Smooth muscle cell (in vitro differentiated cells): ENCODE measurements at regions not wholly inside any gene's neighbourhood (a gene's known extent, or its start where the extent isn't known, plus 50 kb on each side); places are given as distances from the start of the nearest gene placed in this dataset.

Source experiments
- DNase-seq: peaks from one replicate; lab custom pipeline; 2025; ENCODE audit not compliant: unreplicated experiment; lab: John Stamatoyannopoulos, UW
- H2AFZ ChIP-seq: fragments of 200-600 bp; sonication (generic); 2 replicates; pipeline ENCODE4 v1.6.0; 2016; ENCODE audit warnings: antibody characterized with exemption, low read depth, mild to moderate bottlenecking
- H3F3A ChIP-seq: fragments of 200-600 bp; sonication (generic); 2 replicates; pipeline ENCODE4 v1.6.0; 2017; ENCODE audit warnings: antibody characterized with exemption, low read depth
- H3K27ac ChIP-seq: fragments of 200-600 bp; sonication (generic); 2 replicates; pipeline ENCODE4 v1.5.1; 2016; ENCODE audit warnings: low read depth, mild to moderate bottlenecking
- H3K27me3 ChIP-seq: fragments of 200-600 bp; sonication (generic); 2 replicates; pipeline ENCODE4 v1.6.1; 2016; ENCODE audit warnings: low read depth, mild to moderate bottlenecking
- H3K36me3 ChIP-seq: fragments of 200-600 bp; sonication (generic); 2 replicates; pipeline ENCODE4 v1.5.1; 2016; ENCODE audit warnings: low read depth
- H3K4me1 ChIP-seq: fragments of 200-600 bp; sonication (generic); 2 replicates; pipeline ENCODE4 v1.5.1; 2016; ENCODE audit warnings: low read depth
- H3K4me2 ChIP-seq: fragments of 200-600 bp; sonication (generic); 2 replicates; pipeline ENCODE4 v1.6.0; 2016; ENCODE audit warnings: mild to moderate bottlenecking
- H3K4me3 ChIP-seq: fragments of 200-600 bp; sonication (generic); 2 replicates; pipeline ENCODE4 v1.5.1; 2016; ENCODE audit warnings: mild to moderate bottlenecking
- H3K79me2 ChIP-seq: fragments of 200-600 bp; sonication (generic); 2 replicates; pipeline ENCODE4 v1.6.0; 2016; ENCODE audit warnings: low read depth, mild to moderate bottlenecking
- H3K9ac ChIP-seq: fragments of 200-600 bp; sonication (generic); 2 replicates; pipeline ENCODE4 v1.6.0; 2016; ENCODE audit warnings: low read depth
- H3K9me3 ChIP-seq: fragments of 200-600 bp; sonication (generic); replicated peaks from 2 replicates; pipeline ENCODE4 v1.5.1; 2016; ENCODE audit warnings: low read depth
- H4K20me1 ChIP-seq: fragments of 200-600 bp; sonication (generic); 2 replicates; pipeline ENCODE4 v1.6.0; 2016; ENCODE audit warnings: low read depth
- CTCF ChIP-seq: fragments of 200-600 bp; sonication (generic); IDR thresholded peaks from 2 replicates; pipeline ENCODE4 v1.5.1; 2017; ENCODE audit warnings: borderline replicate concordance, mild to moderate bottlenecking, antibody characterized with exemption; ENCODE audit not compliant: insufficient read depth, poor library complexity, severe bottlenecking
- WGBS: methylation state at CpG from one replicate; pipeline ENCODE4 v1.1.7; 2016; ENCODE audit warnings: low lambda C conversion rate; 5-methylcytosine and 5-hydroxymethylcytosine counted together

- Histone ChIP-seq H3K4me3 (no peak overlapping the region), H3K9ac (no peak overlapping the region), H3F3A (no peaks in the 10 kb centered on the region), H4K20me1 (no peaks in the 10 kb centered on the region), H3K79me2 (no peaks in the 10 kb centered on the region), H3K4me2 (no peak overlapping the region), H3K36me3 (no peaks in the 10 kb centered on the region), H3K27me3 (no peaks in the 10 kb centered on the region), H3K9me3 (no peaks in the 10 kb centered on the region), H3K27ac (no peak overlapping the region), H2AFZ (no peak overlapping the region), H3K4me1 (no peaks in the 10 kb centered on the region)
- no peak for DNase-seq
- 79% methylated on average over 1 of the region's 1 CpG for WGBS
- TF ChIP-seq CTCF, result no peak
These were observed 354.6 kb downstream of the FSIP2 start for GRCh38 chr2:186093174-186093573.

GRCh38 chr2:186098821-186099220 lies 360.2 kb downstream of the FSIP2 start:
- Histone ChIP-seq H3K79me2 (no peaks in the 10 kb centered on the region), H3K4me2 (no peak overlapping the region), H3K4me3 (no peak overlapping the region), H3K27me3 (no peaks in the 10 kb centered on the region), H3K9ac (no peak overlapping the region), H3K36me3 (no peaks in the 10 kb centered on the region), H3F3A (no peaks in the 10 kb centered on the region), H2AFZ (no peak overlapping the region), H3K4me1 (no peaks in the 10 kb centered on the region), H3K27ac (no peak overlapping the region), H3K9me3 (no peaks in the 10 kb centered on the region), H4K20me1 (no peaks in the 10 kb centered on the region)
- no peak for TF ChIP-seq CTCF
- WGBS, result 84% methylated on average over 1 of the region's 1 CpG
- DNase-seq, result no peak

GRCh38 chr2:186099826-186100225 lies 361.2 kb downstream of the FSIP2 start:
- Histone ChIP-seq H3K27ac (no peak overlapping the region), H3K4me1 (no peaks in the 10 kb centered on the region), H3K9ac (no peak overlapping the region), H3K36me3 (no peaks in the 10 kb centered on the region), H3K4me3 (no peak overlapping the region), H3K9me3 (no peaks in the 10 kb centered on the region), H4K20me1 (no peaks in the 10 kb centered on the region), H3F3A (no peaks in the 10 kb centered on the region), H3K79me2 (no peaks in the 10 kb centered on the region), H3K4me2 (no peak overlapping the region), H3K27me3 (no peaks in the 10 kb centered on the region), H2AFZ (no peak overlapping the region)
- 95% methylated on average over 2 of the region's 2 CpGs for WGBS
- TF ChIP-seq CTCF, result no peak
- DNase-seq, result no peak

GRCh38 chr2:186100636-186101035 lies 362.0 kb downstream of the FSIP2 start:
- TF ChIP-seq CTCF, result no peak
- Histone ChIP-seq H3K9me3 (no peaks in the 10 kb centered on the region), H2AFZ (no peak overlapping the region), H3K27me3 (no peaks in the 10 kb centered on the region), H3K4me2 (no peak overlapping the region), H3K27ac (no peak overlapping the region), H3F3A (no peaks in the 10 kb centered on the region), H3K9ac (no peak overlapping the region), H3K36me3 (no peaks in the 10 kb centered on the region), H3K79me2 (no peaks in the 10 kb centered on the region), H4K20me1 (no peaks in the 10 kb centered on the region), H3K4me1 (no peaks in the 10 kb centered on the region), H3K4me3 (no peak overlapping the region)
- DNase-seq, result no peak
